Fibroblast of villous mesenchyme (primary cell): ENCODE measurements at regions not wholly inside any gene's neighbourhood (a gene's known extent, or its start where the extent isn't known, plus 50 kb on each side); places are given as distances from the start of the nearest gene placed in this dataset.

Experiments used
- DNase-seq: peaks from one replicate; pipeline ENCODE4 v3.0.0-alpha.2; 2010; ENCODE audit warnings: low read depth
- H3K4me3 ChIP-seq: 2 replicates; pipeline ENCODE4 v1.5.1; 2011; ENCODE audit warnings: low read depth, mild to moderate bottlenecking, low read length
- CTCF ChIP-seq: IDR thresholded peaks from 2 replicates; pipeline ENCODE4 v1.5.1; 2012; ENCODE audit warnings: low read depth, mild to moderate bottlenecking, low read length; ENCODE audit not compliant: insufficient read depth

DNA sequence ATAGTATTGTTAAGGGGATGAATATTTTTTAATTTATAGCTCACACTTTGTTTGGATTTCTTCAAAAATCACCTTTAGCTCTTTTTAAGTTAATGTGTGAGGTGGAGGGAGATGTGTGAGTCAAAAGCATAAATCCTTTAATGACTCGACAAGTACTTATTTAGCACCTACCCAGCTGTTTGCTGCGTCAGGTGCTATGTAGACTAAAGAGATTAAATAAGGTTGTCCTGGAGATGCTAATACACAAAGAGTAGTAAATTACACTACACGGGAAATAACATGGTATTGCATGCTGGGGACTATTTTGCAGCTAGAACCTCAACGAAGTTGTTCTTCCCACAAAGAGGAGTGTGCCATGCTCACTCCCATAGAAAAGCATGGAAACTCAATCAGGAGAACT lies 583.3 kb upstream of the TENM4 start:
- no peak overlapping the region for H3K4me3 ChIP-seq
- TF ChIP-seq CTCF = no peak
- no peak for DNase-seq

DNA sequence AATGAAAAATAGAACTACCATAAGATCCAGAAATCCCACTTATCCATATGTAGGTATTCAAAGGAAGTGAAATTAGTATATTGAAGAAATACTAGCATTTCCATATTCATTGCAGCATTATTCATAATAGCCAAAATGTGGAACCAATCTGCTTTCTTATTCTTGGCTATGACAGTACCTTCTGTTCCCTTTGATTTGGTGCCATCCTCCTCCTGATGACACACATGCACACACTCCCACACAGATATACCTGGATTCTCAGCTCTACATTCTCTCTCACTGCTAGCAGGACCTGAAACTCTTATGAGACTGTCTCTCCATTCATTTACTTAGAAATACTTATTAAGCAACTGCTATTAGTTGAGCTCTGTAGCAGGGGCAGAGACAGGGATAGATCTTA lies 582.6 kb upstream of the TENM4 start:
- no peak for TF ChIP-seq CTCF
- H3K4me3 ChIP-seq = no peak overlapping the region
- no peak for DNase-seq

- no peak for DNase-seq
- no peak overlapping the region for H3K4me3 ChIP-seq
- no peak for TF ChIP-seq CTCF
These were observed 569.7 kb upstream of the TENM4 start for GRCh38 chr11:80010536-80010935.

DNA sequence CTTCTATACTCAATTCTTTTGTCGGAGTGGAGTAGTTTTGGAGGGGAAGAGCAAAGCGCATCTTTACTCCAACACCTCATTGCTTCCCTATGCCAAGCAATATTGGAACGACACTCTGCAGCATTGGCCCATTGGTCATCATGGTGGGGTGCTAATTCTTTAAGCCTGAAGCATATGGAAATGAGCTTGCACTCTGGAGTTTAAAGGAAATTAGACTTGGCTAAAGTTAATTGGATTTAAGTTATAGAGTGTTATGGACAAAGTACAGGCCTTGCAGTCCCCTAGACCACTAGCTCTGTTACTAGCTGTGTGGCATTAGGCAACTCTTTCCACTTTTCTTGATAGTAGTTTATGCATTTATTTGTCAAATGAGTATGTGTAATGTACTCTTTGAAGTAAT lies 568.3 kb upstream of the TENM4 start:
- no peak for TF ChIP-seq CTCF
- no peak overlapping the region for H3K4me3 ChIP-seq
- no peak for DNase-seq

DNA sequence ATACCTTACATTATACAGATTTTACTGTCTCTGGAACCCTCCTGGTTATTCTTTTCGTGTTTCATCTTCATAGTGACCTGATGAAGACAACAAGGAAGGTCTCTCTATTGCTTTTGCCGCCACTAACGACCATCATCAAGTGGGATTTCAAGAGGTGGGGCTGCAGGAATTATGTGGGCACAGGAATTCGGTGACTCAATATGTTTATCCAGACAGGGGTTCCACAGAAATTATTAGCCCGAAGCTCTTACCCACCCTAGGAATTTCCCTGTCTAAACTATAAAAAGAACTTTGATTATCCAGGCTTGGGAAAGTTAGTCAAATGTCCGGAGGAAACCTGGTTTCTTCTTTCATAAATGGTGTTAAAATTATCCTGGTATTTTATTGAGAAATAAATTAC lies 566.8 kb upstream of the TENM4 start:
- no peak overlapping the region for H3K4me3 ChIP-seq
- no peak for TF ChIP-seq CTCF
- DNase-seq = no peak

DNA sequence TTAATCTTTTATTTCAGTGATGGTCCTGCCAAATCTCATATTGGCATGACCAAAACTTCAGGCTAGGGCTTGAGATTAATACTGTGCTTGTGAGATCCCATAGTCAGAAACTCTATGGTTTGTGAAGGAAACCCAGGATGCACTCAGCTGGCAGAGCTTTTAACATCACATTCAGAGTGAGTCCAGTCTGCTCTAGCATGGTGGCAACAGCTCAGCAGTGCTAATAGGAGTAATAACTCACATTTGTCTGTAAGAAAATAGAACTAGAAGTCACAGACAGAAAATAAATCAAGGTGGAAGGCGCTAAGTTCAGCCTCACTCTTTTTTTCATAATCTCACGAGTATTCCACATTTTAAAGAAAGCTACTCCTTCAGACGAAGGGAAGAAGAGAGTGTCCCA lies 549.3 kb upstream of the TENM4 start:
- no peak for DNase-seq

More for the DNA sequence above, 549.3 kb upstream of the TENM4 start:
- no peak overlapping the region for H3K4me3 ChIP-seq
- no peak for TF ChIP-seq CTCF
